HL-60 (cell line): ENCODE measurements at regions not wholly inside any gene's neighbourhood (a gene's known extent, or its start where the extent isn't known, plus 50 kb on each side); places are given as distances from the start of the nearest gene placed in this dataset.

Experiments used
- GABPA ChIP-seq: IDR thresholded peaks from 2 replicates; pipeline ENCODE4 v1.6.1; 2012; ENCODE audit warnings: low read depth
- POLR2AphosphoS5 ChIP-seq: IDR thresholded peaks from 2 replicates; pipeline ENCODE4 v1.6.1; 2012; ENCODE audit warnings: low read depth
- SPI1 ChIP-seq: IDR thresholded peaks from 2 replicates; pipeline ENCODE4 v1.6.1; 2012; ENCODE audit warnings: low read depth, mild to moderate bottlenecking, borderline replicate concordance
- TF ChIP-seq, protein P1 (sequence below): IDR thresholded peaks from one replicate; pipeline ENCODE4 v1.5.1; 2011; ENCODE audit warnings: low read length, control low read depth, inconsistent platforms; ENCODE audit not compliant: insufficient read depth
- TF ChIP-seq, protein P2 (sequence below): IDR thresholded peaks from 2 replicates; pipeline ENCODE4 v1.6.1; 2012; ENCODE audit warnings: low read depth; ENCODE audit not compliant: insufficient replicate concordance

DNA sequence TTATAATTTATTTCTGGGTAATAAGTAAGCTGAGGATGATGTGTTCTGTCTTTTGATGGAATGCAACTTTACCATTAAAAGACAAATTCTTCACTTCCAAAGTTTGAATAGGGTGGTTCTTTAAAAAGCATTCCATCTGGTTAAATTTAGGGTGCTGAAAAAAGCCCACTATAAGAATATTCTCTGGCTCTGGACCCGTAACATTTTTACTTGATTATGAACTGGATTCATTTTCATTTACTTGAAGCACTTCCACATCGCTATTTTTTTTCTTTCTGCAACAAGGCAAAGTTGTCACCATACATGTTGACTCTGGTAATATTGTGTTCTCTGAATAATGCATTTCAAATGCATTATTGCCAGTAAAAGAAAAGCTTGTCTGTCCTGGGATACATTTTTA, 344.6 kb downstream of the SATB2 start:
- TF ChIP-seq, protein P1, sequence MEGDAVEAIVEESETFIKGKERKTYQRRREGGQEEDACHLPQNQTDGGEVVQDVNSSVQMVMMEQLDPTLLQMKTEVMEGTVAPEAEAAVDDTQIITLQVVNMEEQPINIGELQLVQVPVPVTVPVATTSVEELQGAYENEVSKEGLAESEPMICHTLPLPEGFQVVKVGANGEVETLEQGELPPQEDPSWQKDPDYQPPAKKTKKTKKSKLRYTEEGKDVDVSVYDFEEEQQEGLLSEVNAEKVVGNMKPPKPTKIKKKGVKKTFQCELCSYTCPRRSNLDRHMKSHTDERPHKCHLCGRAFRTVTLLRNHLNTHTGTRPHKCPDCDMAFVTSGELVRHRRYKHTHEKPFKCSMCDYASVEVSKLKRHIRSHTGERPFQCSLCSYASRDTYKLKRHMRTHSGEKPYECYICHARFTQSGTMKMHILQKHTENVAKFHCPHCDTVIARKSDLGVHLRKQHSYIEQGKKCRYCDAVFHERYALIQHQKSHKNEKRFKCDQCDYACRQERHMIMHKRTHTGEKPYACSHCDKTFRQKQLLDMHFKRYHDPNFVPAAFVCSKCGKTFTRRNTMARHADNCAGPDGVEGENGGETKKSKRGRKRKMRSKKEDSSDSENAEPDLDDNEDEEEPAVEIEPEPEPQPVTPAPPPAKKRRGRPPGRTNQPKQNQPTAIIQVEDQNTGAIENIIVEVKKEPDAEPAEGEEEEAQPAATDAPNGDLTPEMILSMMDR = no peak
- no peak for TF ChIP-seq POLR2AphosphoS5
- TF ChIP-seq, protein P2, sequence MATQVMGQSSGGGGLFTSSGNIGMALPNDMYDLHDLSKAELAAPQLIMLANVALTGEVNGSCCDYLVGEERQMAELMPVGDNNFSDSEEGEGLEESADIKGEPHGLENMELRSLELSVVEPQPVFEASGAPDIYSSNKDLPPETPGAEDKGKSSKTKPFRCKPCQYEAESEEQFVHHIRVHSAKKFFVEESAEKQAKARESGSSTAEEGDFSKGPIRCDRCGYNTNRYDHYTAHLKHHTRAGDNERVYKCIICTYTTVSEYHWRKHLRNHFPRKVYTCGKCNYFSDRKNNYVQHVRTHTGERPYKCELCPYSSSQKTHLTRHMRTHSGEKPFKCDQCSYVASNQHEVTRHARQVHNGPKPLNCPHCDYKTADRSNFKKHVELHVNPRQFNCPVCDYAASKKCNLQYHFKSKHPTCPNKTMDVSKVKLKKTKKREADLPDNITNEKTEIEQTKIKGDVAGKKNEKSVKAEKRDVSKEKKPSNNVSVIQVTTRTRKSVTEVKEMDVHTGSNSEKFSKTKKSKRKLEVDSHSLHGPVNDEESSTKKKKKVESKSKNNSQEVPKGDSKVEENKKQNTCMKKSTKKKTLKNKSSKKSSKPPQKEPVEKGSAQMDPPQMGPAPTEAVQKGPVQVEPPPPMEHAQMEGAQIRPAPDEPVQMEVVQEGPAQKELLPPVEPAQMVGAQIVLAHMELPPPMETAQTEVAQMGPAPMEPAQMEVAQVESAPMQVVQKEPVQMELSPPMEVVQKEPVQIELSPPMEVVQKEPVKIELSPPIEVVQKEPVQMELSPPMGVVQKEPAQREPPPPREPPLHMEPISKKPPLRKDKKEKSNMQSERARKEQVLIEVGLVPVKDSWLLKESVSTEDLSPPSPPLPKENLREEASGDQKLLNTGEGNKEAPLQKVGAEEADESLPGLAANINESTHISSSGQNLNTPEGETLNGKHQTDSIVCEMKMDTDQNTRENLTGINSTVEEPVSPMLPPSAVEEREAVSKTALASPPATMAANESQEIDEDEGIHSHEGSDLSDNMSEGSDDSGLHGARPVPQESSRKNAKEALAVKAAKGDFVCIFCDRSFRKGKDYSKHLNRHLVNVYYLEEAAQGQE = no peak
- TF ChIP-seq GABPA = no peak
- TF ChIP-seq SPI1 = no peak
